ENCODE measurements at regions not wholly inside any gene's neighbourhood (a gene's known extent, or its start where the extent isn't known, plus 50 kb on each side); places are given as distances from the start of the nearest gene placed in this dataset.

GRCh38 chrX:39242187-39242586, 440.9 kb downstream of the MID1IP1 start:
- DNase-seq (ENCODE audit: low spot score) (no peak), ATAC-seq (ENCODE audit: insufficient number of reproducible peaks, low FRiP score, low read depth) (no peak)
- no peaks in the 10 kb centered on the region for H3K27me3 ChIP-seq (replicated peaks; ENCODE audit: insufficient read depth)
- no peak overlapping the region for H3K4me3 ChIP-seq
- H3K36me3 ChIP-seq = no peaks in the 10 kb centered on the region
- H3K4me1 ChIP-seq (ENCODE audit: control insufficient read depth in 1 of 2, low read depth in 2 of 2) = no peaks in the 10 kb centered on the region
- H3K9me3 ChIP-seq = no peaks in the 10 kb centered on the region
- H3K27ac ChIP-seq = no peak overlapping the region
- TF ChIP-seq CTCF (IDR thresholded peaks at IDR 0.05) = peak; percentile 18

GRCh38 chrX:39244147-39244546, 442.9 kb downstream of the MID1IP1 start:
- Histone ChIP-seq H3K9me3 (no peaks in the 10 kb centered on the region), H3K4me3 (no peak overlapping the region), H3K27ac (no peak overlapping the region), H3K27me3 (replicated peaks; ENCODE audit: insufficient read depth) (no peaks in the 10 kb centered on the region), H3K4me1 (ENCODE audit: control insufficient read depth in 1 of 2, low read depth in 2 of 2) (no peaks in the 10 kb centered on the region), H3K36me3 (no peaks in the 10 kb centered on the region)
- ATAC-seq (ENCODE audit: insufficient number of reproducible peaks, low FRiP score, low read depth) (no peak), DNase-seq (ENCODE audit: low spot score) (no peak)
- TF ChIP-seq CTCF (IDR thresholded peaks at IDR 0.05) = no peak

- ATAC-seq (ENCODE audit: insufficient number of reproducible peaks, low FRiP score, low read depth) = no peak
- Histone ChIP-seq H3K36me3 (no peaks in the 10 kb centered on the region), H3K9me3 (no peaks in the 10 kb centered on the region), H3K4me3 (no peak overlapping the region), H3K27me3 (replicated peaks; ENCODE audit: insufficient read depth) (no peaks in the 10 kb centered on the region), H3K27ac (no peak overlapping the region), H3K4me1 (ENCODE audit: control insufficient read depth in 1 of 2, low read depth in 2 of 2) (no peaks in the 10 kb centered on the region)
- no peak for DNase-seq (ENCODE audit: low spot score)
- no peak for TF ChIP-seq CTCF (IDR thresholded peaks at IDR 0.05)
Observed at GRCh38 chrX:39245024-39245423, 443.8 kb downstream of the MID1IP1 start.

- H3K4me3 ChIP-seq = no peak overlapping the region
- H3K36me3 ChIP-seq = no peaks in the 10 kb centered on the region
- TF ChIP-seq CTCF (IDR thresholded peaks at IDR 0.05) = no peak
- H3K27me3 ChIP-seq (replicated peaks; ENCODE audit: insufficient read depth) = no peaks in the 10 kb centered on the region
- no peak overlapping the region for H3K27ac ChIP-seq
- no peaks in the 10 kb centered on the region for H3K9me3 ChIP-seq
- ATAC-seq (ENCODE audit: insufficient number of reproducible peaks, low FRiP score, low read depth) (no peak), DNase-seq (ENCODE audit: low spot score) (no peak)
- no peaks in the 10 kb centered on the region for H3K4me1 ChIP-seq (ENCODE audit: control insufficient read depth in 1 of 2, low read depth in 2 of 2)
Observed at GRCh38 chrX:39247536-39247935, 446.3 kb downstream of the MID1IP1 start.

- Histone ChIP-seq H3K4me1 (ENCODE audit: control insufficient read depth in 1 of 2, low read depth in 2 of 2) (no peaks in the 10 kb centered on the region), H3K27me3 (replicated peaks; ENCODE audit: insufficient read depth) (no peaks in the 10 kb centered on the region), H3K9me3 (no peaks in the 10 kb centered on the region), H3K4me3 (no peak overlapping the region), H3K27ac (no peak overlapping the region), H3K36me3 (no peaks in the 10 kb centered on the region)
- TF ChIP-seq CTCF (IDR thresholded peaks at IDR 0.05) = no peak
- ATAC-seq (ENCODE audit: insufficient number of reproducible peaks, low FRiP score, low read depth) = no peak
- DNase-seq (ENCODE audit: low spot score) = no peak
Observed at GRCh38 chrX:39248330-39248729, 447.1 kb downstream of the MID1IP1 start.
